Calu3 (cell line): ENCODE measurements at regions not wholly inside any gene's neighbourhood (a gene's known extent, or its start where the extent isn't known, plus 50 kb on each side); places are given as distances from the start of the nearest gene placed in this dataset.

Experiments
- BruUV-seq: library from RNA; stranded (reverse); fragments of 400-500 nt; replicated peaks from 2 replicates; lab custom pipeline; 2021; lab: Mats Ljungman, UMichigan
- CTCF ChIA-PET: fragments of 300-600 bp; sonication (Branson Sonifier 250); formaldehyde crosslinking; loops from one replicate; lab custom pipeline; 2022; ENCODE audit warnings: antibody characterized with exemption; lab: Charles Lee
- DNase-seq: peaks from one replicate; pipeline ENCODE4 v3.0.0; 2022
- H3K27ac Mint-ChIP-seq: one replicate; pipeline ENCODE4 v1.8.0; 2022; ENCODE audit warnings: mixed read lengths; ENCODE audit not compliant: unreplicated experiment
- H3K27me3 Mint-ChIP-seq: one replicate; pipeline ENCODE4 v1.8.0; 2022; ENCODE audit warnings: mixed read lengths; ENCODE audit not compliant: unreplicated experiment
- H3K36me3 Mint-ChIP-seq: one replicate; pipeline ENCODE4 v1.8.0; 2022; ENCODE audit warnings: mild to moderate bottlenecking, moderate library complexity, mixed read lengths; ENCODE audit not compliant: insufficient read depth, unreplicated experiment
- H3K4me1 Mint-ChIP-seq: one replicate; pipeline ENCODE4 v1.8.0; 2022; ENCODE audit warnings: mild to moderate bottlenecking, low read depth, mixed read lengths; ENCODE audit not compliant: unreplicated experiment
- H3K4me3 Mint-ChIP-seq: one replicate; pipeline ENCODE4 v1.8.0; 2022; ENCODE audit warnings: mild to moderate bottlenecking, low read depth, moderate library complexity, mixed read lengths; ENCODE audit not compliant: unreplicated experiment
- H3K9me3 Mint-ChIP-seq: one replicate; pipeline ENCODE4 v1.8.0; 2022; ENCODE audit warnings: low read depth, mixed read lengths; ENCODE audit not compliant: unreplicated experiment
- intact Hi-C: fragments of 100-400 bp; cut with micrococcal nuclease; formaldehyde crosslinking; loops from one replicate; pipeline ENCODE4 v1.10.0; 2022; ENCODE audit not compliant: unreplicated experiment
- TF ChIP-seq, protein P1 (sequence below): fragments of 200-600 bp; IDR thresholded peaks from one replicate; pipeline ENCODE4 v1.8.0; 2022; ENCODE audit warnings: antibody characterized with exemption; ENCODE audit not compliant: unreplicated experiment

DNA sequence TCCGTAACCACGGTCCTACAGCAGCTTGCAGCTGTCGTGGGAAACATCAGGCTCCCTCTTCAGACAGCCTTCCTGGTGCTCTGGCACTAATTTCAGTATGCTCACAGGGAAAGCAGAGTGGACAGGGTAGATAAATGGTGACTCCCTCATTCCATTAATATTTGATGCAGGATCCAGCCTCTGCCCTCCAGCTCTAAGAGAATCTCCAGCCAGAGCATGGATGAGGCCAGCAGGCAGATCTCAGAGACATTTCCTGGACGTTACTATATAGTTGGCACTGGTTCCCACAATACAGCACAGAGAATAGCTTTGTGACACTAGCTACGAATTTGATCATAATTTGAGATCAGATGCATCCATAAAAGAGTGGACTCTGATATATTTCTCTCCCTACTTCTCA is 341.4 kb downstream of the LIG4 start:
- CTCF ChIA-PET = no interaction called here
- Mint-ChIP-seq H3K4me3 (no peak overlapping the region), H3K27me3 (no peaks in the 10 kb centered on the region), H3K27ac (no peak overlapping the region), H3K9me3 (no peaks in the 10 kb centered on the region), H3K36me3 (no peaks in the 10 kb centered on the region), H3K4me1 (peaks cover 7% of the 10 kb centered on the region)
- no peak for DNase-seq
- TF ChIP-seq, protein P1, sequence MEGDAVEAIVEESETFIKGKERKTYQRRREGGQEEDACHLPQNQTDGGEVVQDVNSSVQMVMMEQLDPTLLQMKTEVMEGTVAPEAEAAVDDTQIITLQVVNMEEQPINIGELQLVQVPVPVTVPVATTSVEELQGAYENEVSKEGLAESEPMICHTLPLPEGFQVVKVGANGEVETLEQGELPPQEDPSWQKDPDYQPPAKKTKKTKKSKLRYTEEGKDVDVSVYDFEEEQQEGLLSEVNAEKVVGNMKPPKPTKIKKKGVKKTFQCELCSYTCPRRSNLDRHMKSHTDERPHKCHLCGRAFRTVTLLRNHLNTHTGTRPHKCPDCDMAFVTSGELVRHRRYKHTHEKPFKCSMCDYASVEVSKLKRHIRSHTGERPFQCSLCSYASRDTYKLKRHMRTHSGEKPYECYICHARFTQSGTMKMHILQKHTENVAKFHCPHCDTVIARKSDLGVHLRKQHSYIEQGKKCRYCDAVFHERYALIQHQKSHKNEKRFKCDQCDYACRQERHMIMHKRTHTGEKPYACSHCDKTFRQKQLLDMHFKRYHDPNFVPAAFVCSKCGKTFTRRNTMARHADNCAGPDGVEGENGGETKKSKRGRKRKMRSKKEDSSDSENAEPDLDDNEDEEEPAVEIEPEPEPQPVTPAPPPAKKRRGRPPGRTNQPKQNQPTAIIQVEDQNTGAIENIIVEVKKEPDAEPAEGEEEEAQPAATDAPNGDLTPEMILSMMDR = no peak
- intact Hi-C loops = no loop called here
- no TSS peak for BruUV-seq

DNA sequence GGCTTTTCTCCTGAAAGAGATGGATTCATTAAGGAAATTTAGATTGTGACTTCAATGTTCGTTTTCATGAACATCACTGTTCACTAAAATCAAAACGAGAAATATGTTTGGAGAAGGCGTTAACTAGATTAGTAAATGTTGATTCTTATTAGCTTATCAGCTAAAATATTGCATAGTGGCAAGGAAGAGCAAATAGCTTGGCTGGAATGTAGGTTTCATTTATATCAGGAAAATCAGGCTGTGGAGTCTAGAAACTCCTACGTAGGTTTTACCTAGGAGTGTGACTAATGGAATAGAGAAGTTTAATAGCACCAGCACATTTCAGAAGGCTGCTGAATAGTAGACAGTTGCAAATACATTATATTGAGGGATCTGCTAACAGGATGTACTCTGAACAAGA is 344.9 kb downstream of the LIG4 start:
- TF ChIP-seq, protein P1 = no peak
- BruUV-seq = no TSS peak
- intact Hi-C loops = no loop called here
- Mint-ChIP-seq H3K27ac (no peak overlapping the region), H3K27me3 (no peaks in the 10 kb centered on the region), H3K9me3 (no peaks in the 10 kb centered on the region), H3K4me3 (no peak overlapping the region), H3K36me3 (peaks cover 23% of the 10 kb centered on the region), H3K4me1 (peaks cover 7% of the 10 kb centered on the region)
- no peak for DNase-seq
- CTCF ChIA-PET = no interaction called here

DNA sequence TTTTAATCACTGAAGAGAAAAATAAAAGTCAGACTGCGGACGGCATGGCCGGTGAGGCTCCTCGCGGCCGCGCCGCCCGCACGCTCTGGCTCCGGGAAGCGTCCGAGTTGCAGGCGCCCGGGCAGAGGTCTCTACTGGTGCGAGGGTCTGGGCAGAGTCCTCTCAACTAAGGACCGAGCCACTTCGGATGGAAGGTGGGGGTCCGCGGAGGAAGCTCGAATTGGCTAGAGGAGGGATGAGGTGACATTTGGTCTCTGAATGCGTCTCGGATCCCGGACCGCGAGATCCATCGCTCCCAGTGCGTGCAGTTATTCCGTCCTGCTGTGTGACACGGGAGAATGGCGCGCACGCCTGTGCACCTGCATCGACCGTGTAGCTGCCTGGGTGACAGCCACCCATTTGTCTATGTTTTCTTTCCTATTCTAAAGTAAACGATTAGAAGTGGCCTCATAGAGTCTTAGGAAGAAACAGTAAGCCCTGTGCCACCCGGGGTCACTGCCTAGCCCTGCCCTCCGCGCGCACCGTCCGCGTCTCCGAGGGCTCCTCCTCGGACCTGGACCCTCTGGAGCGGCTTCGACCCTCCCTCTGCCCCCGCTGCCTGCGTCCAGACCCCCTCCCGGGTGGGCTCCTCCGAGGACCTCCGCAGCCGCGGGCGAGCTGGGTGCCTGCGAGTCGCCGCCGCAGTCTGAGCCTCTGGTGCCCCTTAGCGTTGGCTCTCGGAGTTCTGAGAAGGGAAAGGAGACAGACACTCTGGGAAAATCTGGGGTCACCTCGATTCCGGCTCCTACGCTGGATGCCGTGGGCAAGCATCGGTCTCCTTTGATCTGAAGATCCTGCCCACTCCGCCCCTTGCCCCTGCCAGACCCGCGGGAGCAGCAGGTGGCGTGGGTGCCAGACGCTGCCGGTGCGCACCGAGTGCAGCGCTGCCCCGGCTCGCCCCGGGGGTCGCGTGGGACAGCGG is 347.4 kb downstream of the LIG4 start:
- TF ChIP-seq, protein P1 = no peak
- Mint-ChIP-seq H3K4me1 (peaks cover 7% of the 10 kb centered on the region), H3K36me3 (peaks cover 27% of the 10 kb centered on the region), H3K27ac (no peak overlapping the region), H3K27me3 (no peaks in the 10 kb centered on the region), H3K4me3 (peak overlapping the region; percentile 75), H3K9me3 (no peaks in the 10 kb centered on the region)
- no TSS peak for BruUV-seq
- CTCF ChIA-PET = no interaction called here
- peak; percentile 24 for DNase-seq
- intact Hi-C loops = loop anchor here (2.0 to 10.0 kb wide), 4 partner anchors 123 to 661 kb away; no protein-coding TSS in a partner anchor

DNA sequence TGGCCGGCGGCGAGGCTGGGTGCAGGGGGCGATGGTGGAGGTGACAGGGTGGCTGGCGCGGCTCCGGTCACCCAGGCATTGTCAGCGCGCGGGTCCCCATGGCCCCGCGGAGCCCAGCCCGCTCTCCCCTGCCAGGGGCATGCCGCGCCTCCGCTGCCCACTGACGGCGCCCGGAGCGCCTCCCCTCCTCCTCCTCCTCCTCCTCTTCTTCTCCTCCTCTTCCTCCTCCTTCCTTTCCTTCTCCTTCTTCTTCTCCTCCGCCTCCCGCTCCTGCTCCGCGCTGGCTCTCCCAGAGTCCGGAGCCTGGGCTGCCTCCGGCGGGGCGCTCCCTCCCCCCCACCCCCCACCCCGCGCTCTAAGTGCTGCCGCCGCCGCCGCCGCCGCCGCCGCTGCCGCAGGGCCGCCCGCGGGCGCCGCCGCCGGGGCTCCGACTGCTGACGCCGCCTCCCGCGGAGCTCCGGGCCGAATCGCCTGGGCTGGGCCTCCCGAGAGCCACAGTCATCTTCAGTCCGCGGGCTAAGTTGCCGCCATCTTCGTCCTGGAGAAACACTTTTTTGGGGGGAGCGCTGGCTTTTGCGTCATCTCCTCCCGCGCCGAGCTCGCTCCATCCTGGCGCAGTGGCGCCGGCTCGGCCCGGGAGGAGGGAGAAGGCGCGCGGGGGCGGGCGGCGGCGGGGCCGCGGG is 348.3 kb downstream of the LIG4 start:
- Mint-ChIP-seq H3K9me3 (no peaks in the 10 kb centered on the region), H3K4me3 (peak overlapping the region; percentile 75), H3K4me1 (peaks cover 7% of the 10 kb centered on the region), H3K27ac (no peak overlapping the region), H3K27me3 (no peaks in the 10 kb centered on the region), H3K36me3 (peaks cover 27% of the 10 kb centered on the region)
- peak; percentile 2 for DNase-seq
- TF ChIP-seq, protein P1 = no peak
- intact Hi-C loops = loop anchor here (5.0 to 10.0 kb wide), 3 partner anchors 122 to 660 kb away; no protein-coding TSS in a partner anchor
- BruUV-seq = no TSS peak
- CTCF ChIA-PET = no interaction called here
